ENCODE measurements at regions not wholly inside any gene's neighbourhood (a gene's known extent, or its start where the extent isn't known, plus 50 kb on each side); places are given as distances from the start of the nearest gene placed in this dataset.

GRCh38 chr7:84589012-84589411, 394.4 kb upstream of the SEMA3A start:
- no peak for TF ChIP-seq POLR2AphosphoS5 (IDR thresholded peaks at IDR 0.05; ENCODE audit: low read depth, low read length)
- TF ChIP-seq, protein P1, sequence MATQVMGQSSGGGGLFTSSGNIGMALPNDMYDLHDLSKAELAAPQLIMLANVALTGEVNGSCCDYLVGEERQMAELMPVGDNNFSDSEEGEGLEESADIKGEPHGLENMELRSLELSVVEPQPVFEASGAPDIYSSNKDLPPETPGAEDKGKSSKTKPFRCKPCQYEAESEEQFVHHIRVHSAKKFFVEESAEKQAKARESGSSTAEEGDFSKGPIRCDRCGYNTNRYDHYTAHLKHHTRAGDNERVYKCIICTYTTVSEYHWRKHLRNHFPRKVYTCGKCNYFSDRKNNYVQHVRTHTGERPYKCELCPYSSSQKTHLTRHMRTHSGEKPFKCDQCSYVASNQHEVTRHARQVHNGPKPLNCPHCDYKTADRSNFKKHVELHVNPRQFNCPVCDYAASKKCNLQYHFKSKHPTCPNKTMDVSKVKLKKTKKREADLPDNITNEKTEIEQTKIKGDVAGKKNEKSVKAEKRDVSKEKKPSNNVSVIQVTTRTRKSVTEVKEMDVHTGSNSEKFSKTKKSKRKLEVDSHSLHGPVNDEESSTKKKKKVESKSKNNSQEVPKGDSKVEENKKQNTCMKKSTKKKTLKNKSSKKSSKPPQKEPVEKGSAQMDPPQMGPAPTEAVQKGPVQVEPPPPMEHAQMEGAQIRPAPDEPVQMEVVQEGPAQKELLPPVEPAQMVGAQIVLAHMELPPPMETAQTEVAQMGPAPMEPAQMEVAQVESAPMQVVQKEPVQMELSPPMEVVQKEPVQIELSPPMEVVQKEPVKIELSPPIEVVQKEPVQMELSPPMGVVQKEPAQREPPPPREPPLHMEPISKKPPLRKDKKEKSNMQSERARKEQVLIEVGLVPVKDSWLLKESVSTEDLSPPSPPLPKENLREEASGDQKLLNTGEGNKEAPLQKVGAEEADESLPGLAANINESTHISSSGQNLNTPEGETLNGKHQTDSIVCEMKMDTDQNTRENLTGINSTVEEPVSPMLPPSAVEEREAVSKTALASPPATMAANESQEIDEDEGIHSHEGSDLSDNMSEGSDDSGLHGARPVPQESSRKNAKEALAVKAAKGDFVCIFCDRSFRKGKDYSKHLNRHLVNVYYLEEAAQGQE (IDR thresholded peaks at IDR 0.05; ENCODE audit: insufficient read depth in 1 of 2, low read depth in 2 of 2, low read length in 2 of 2), result no peak

Data from PFSK-1 (cell line).